B cell (primary cell): ENCODE measurements at regions not wholly inside any gene's neighbourhood (a gene's known extent, or its start where the extent isn't known, plus 50 kb on each side); places are given as distances from the start of the nearest gene placed in this dataset.

ENCODE experiments used
- ATAC-seq: fragments of 200-7000 bp; cut with Tn5 transposase; one replicate; pipeline ENCODE4 v1.10.0; 2021; ENCODE audit warnings: low read depth, mild to moderate bottlenecking, moderate number of reproducible peaks, moderate library complexity
- CTCF ChIA-PET: fragments of 350-600 bp; sonication (Branson Sonifier 250); formaldehyde crosslinking; loops from one replicate; lab custom pipeline; 2021; ENCODE audit warnings: antibody characterized with exemption, inconsistent platforms; lab: Charles Lee
- POLR2A ChIA-PET: fragments of 350-600 bp; sonication (Branson Sonifier 250); formaldehyde crosslinking; loops from one replicate; lab custom pipeline; 2021; ENCODE audit warnings: antibody characterized with exemption; lab: Charles Lee
- DNase-seq: peaks from one replicate; pipeline ENCODE4 v3.0.0; 2013
- H2AFZ ChIP-seq: 2 replicates; pipeline ENCODE4 v1.6.1; 2012; ENCODE audit warnings: mild to moderate bottlenecking, low read depth, low read length; ENCODE audit not compliant: insufficient read depth, poor library complexity, severe bottlenecking
- H3K27ac ChIP-seq, 2 donors: 1 replicate in 1 of 2; 2 replicates in 1 of 2; pipeline ENCODE4 v1.5.1; 2012 to 2013; ENCODE audit warnings: low read length in 2 of 2, mild to moderate bottlenecking in 2 of 2, moderate library complexity in 1 of 2
- H3K27me3 ChIP-seq, 4 experiments: fragments of 200-600 bp in 1 of 4; sonication (generic) in 1 of 4; replicated peaks in 1 of 4; 1 replicate in 2 of 4; 2 replicates in 2 of 4; pipeline versions ENCODE4 v1.6.1 to v1.7.0; 2013 to 2016; ENCODE audit warnings: low read length in 3 of 4, mild to moderate bottlenecking in 2 of 4, mixed read lengths in 1 of 4, moderate library complexity in 1 of 4; ENCODE audit not compliant: insufficient read depth in 4 of 4, control insufficient read depth in 3 of 4; ENCODE audit errors: control extremely low read depth in 1 of 4
- H3K36me3 ChIP-seq, 2 experiments: replicated peaks in 1 of 2; 1 replicate in 1 of 2; 2 replicates in 1 of 2; pipeline versions ENCODE4 v1.6.1 to v1.7.1; 2013; ENCODE audit warnings: low read length in 1 of 2; ENCODE audit not compliant: insufficient read depth in 2 of 2, control insufficient read depth in 1 of 2; ENCODE audit errors: control extremely low read depth in 1 of 2, extremely low read depth in 1 of 2
- H3K4me1 ChIP-seq, 2 donors: fragments of 200-600 bp in 1 of 2; sonication (generic) in 1 of 2; 1 replicate in 1 of 2; 2 replicates in 1 of 2; pipeline versions ENCODE4 v1.5.1 to v1.6.1; 2013 to 2017; ENCODE audit warnings: low read length in 2 of 2; ENCODE audit not compliant: control insufficient read depth in 2 of 2, insufficient read depth in 2 of 2
- H3K4me2 ChIP-seq: replicated peaks from 2 replicates; pipeline ENCODE3; 2012; ENCODE audit warnings: mild to moderate bottlenecking, low read depth, low read length; ENCODE audit not compliant: poor library complexity, severe bottlenecking
- H3K4me3 ChIP-seq, 5 experiments: fragments of 200-600 bp in 1 of 5; sonication (generic) in 1 of 5; 1 replicate in 3 of 5; 2 replicates in 2 of 5; pipeline versions ENCODE4 v1.5.1 to v1.7.0; 2011 to 2016; ENCODE audit warnings: low read length in 4 of 5, mild to moderate bottlenecking in 4 of 5, low read depth in 2 of 5, control low read depth in 1 of 5, moderate library complexity in 1 of 5; ENCODE audit not compliant: insufficient read depth in 1 of 5; ENCODE audit errors: control extremely low read depth in 1 of 5, extremely low read depth in 1 of 5
- H3K79me2 ChIP-seq: fragments of 200-600 bp; sonication (generic); one replicate; pipeline ENCODE4 v1.6.0; 2016; ENCODE audit warnings: low read length; ENCODE audit not compliant: control insufficient read depth, insufficient read depth
- H3K9ac ChIP-seq: fragments of 200-600 bp; sonication (generic); 2 replicates; pipeline ENCODE4 v1.6.1; 2017; ENCODE audit warnings: mild to moderate bottlenecking, low read length, moderate library complexity
- H3K9me3 ChIP-seq, 3 donors: one replicate each; pipeline versions ENCODE4 v1.6.1 to v1.7.1; 2013; ENCODE audit warnings: low read length in 2 of 3; ENCODE audit not compliant: control insufficient read depth in 2 of 3, insufficient read depth in 1 of 3; ENCODE audit errors: control extremely low read depth in 1 of 3
- H4K20me1 ChIP-seq: 2 replicates; pipeline ENCODE4 v1.6.0; 2012; ENCODE audit warnings: mild to moderate bottlenecking, low read length; ENCODE audit not compliant: insufficient read depth, control insufficient read depth, poor library complexity, severe bottlenecking
- H3K27ac Mint-ChIP-seq: one replicate; pipeline ENCODE4 v1.8.0; 2021; ENCODE audit warnings: mixed read lengths
- H3K27me3 Mint-ChIP-seq: one replicate; pipeline ENCODE4 v1.8.0; 2021; ENCODE audit warnings: mixed read lengths
- H3K4me1 Mint-ChIP-seq: one replicate; pipeline ENCODE4 v1.8.0; 2021; ENCODE audit warnings: mixed read lengths
- H3K4me3 Mint-ChIP-seq: one replicate; pipeline ENCODE4 v1.8.0; 2021; ENCODE audit warnings: mixed read lengths
- H3K9me3 Mint-ChIP-seq: one replicate; pipeline ENCODE4 v1.8.0; 2022; ENCODE audit warnings: mixed read lengths; ENCODE audit not compliant: insufficient read depth
- EZH2 ChIP-seq: IDR thresholded peaks from 2 replicates; pipeline ENCODE4 v1.6.1; 2012; ENCODE audit warnings: borderline replicate concordance, low read depth, mild to moderate bottlenecking, moderate library complexity, low read length; ENCODE audit not compliant: insufficient read depth, poor library complexity, severe bottlenecking
- WGBS: methylation state at CpG from one replicate; pipeline ENCODE4 v1.1.5; 2013; ENCODE audit warnings: missing lambda C conversion rate; ENCODE audit not compliant: insufficient coverage; 5-methylcytosine and 5-hydroxymethylcytosine counted together
- intact Hi-C: fragments of 100-400 bp; cut with micrococcal nuclease; formaldehyde crosslinking; loops from one replicate; pipeline ENCODE4 v1.10.0; 2022
- TF ChIP-seq, protein P1 (sequence below): fragments of 200-600 bp; IDR thresholded peaks from one replicate; pipeline ENCODE4 v1.8.0; 2022; ENCODE audit warnings: antibody characterized with exemption, mild to moderate bottlenecking

DNA sequence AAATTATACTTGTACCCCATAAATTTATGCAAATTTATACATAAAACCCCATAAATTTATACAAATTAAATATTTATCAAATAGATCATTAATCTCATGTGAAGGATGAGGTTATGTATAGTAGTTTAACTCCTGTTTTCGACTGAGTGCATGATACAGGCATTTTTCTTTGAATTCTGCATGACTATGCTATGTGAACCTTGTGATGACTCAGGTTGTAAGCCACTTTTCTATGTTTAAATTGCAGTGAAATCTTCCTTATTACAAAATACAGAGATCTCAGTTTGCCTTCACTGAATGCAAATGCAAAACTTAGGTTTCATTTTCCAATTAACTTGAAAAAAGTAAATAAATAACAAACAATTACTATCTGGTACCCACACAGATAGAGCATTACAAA is 843.7 kb downstream of the CDH11 start:
- no peak overlapping the region for H3K27ac Mint-ChIP-seq
- H3K27me3 Mint-ChIP-seq = no peaks in the 10 kb centered on the region
- intact Hi-C loops = no loop called here
- Histone ChIP-seq H2AFZ (no peak overlapping the region), H3K27ac (no peak overlapping the region), H3K4me2 (no peak overlapping the region), H4K20me1 (no peaks in the 10 kb centered on the region), H3K36me3 (no peaks in the 10 kb centered on the region), H3K79me2 (no peaks in the 10 kb centered on the region), H3K4me3 (no peak overlapping the region), H3K27me3 (no peaks in the 10 kb centered on the region), H3K9me3 (peaks cover 0 to 3% (median 0%) of the 10 kb centered on the region in 3 donors), H3K9ac (no peak overlapping the region), H3K4me1 (no peaks in the 10 kb centered on the region)
- H3K9me3 Mint-ChIP-seq = no peaks in the 10 kb centered on the region
- no CpG with 5 or more reads among the region's 1 CpG for WGBS
- no peaks in the 10 kb centered on the region for H3K4me1 Mint-ChIP-seq
- DNase-seq (no peak), ATAC-seq (no peak)
- ChIA-PET POLR2A (no interaction called here), CTCF (no interaction called here)
- H3K4me3 Mint-ChIP-seq = no peak overlapping the region
- no peak for TF ChIP-seq EZH2
- TF ChIP-seq, protein P1, sequence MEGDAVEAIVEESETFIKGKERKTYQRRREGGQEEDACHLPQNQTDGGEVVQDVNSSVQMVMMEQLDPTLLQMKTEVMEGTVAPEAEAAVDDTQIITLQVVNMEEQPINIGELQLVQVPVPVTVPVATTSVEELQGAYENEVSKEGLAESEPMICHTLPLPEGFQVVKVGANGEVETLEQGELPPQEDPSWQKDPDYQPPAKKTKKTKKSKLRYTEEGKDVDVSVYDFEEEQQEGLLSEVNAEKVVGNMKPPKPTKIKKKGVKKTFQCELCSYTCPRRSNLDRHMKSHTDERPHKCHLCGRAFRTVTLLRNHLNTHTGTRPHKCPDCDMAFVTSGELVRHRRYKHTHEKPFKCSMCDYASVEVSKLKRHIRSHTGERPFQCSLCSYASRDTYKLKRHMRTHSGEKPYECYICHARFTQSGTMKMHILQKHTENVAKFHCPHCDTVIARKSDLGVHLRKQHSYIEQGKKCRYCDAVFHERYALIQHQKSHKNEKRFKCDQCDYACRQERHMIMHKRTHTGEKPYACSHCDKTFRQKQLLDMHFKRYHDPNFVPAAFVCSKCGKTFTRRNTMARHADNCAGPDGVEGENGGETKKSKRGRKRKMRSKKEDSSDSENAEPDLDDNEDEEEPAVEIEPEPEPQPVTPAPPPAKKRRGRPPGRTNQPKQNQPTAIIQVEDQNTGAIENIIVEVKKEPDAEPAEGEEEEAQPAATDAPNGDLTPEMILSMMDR = no peak

DNA sequence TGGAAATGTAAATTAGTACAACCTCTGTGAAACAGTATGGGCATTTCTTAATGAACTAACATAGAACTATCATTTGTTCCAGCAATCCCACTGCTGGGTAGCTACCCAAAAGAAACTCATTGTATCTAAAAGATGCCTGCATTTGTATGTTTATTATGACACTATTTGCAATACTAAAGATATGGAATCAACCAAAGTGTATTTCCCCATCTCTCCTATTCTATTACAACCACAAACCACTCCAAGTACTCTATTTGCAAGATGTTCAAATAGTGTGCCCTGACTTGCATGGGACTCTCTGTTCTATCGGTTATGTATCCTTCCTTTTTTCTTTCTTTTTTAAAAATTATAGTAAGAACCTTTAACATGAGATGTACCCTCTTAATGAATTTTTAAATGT is 845.2 kb downstream of the CDH11 start:
- intact Hi-C loops = no loop called here
- H3K9ac ChIP-seq = no peak overlapping the region
- H3K27ac ChIP-seq = no peak overlapping the region
- H3K27me3 ChIP-seq = no peaks in the 10 kb centered on the region
- Mint-ChIP-seq H3K9me3 (no peaks in the 10 kb centered on the region), H3K4me3 (no peak overlapping the region), H3K27me3 (no peaks in the 10 kb centered on the region), H3K4me1 (no peaks in the 10 kb centered on the region), H3K27ac (no peak overlapping the region)
- H3K4me3 ChIP-seq = no peak overlapping the region
- DNase-seq = no peak
- H3K36me3 ChIP-seq = no peaks in the 10 kb centered on the region
- H3K4me1 ChIP-seq = no peaks in the 10 kb centered on the region
- ATAC-seq = no peak
- ChIA-PET POLR2A (no interaction called here), CTCF (no interaction called here)
- peaks cover 0 to 3% (median 0%) of the 10 kb centered on the region in 3 donors for H3K9me3 ChIP-seq
- TF ChIP-seq EZH2 = no peak
- TF ChIP-seq, protein P1 = no peak
- WGBS = no CpG with 5 or more reads among the region's 1 CpG
- no peaks in the 10 kb centered on the region for H3K79me2 ChIP-seq
- H3K4me2 ChIP-seq = no peak overlapping the region
- H2AFZ ChIP-seq = no peak overlapping the region
- no peaks in the 10 kb centered on the region for H4K20me1 ChIP-seq
